NCI-H1436 (cell line): ENCODE measurements at regions not wholly inside any gene's neighbourhood (a gene's known extent, or its start where the extent isn't known, plus 50 kb on each side); places are given as distances from the start of the nearest gene placed in this dataset.
A peak's percentile ranks its signal among the peaks of the same experiment; 100 is the strongest.

ENCODE experiments used
- DNase-seq: peaks from one replicate; lab custom pipeline; 2025; lab: John Stamatoyannopoulos, UW

- DNase-seq: no peak
Observed at GRCh38 chr15:47949815-47950214, 171.0 kb upstream of the SLC24A5 start.

DNA sequence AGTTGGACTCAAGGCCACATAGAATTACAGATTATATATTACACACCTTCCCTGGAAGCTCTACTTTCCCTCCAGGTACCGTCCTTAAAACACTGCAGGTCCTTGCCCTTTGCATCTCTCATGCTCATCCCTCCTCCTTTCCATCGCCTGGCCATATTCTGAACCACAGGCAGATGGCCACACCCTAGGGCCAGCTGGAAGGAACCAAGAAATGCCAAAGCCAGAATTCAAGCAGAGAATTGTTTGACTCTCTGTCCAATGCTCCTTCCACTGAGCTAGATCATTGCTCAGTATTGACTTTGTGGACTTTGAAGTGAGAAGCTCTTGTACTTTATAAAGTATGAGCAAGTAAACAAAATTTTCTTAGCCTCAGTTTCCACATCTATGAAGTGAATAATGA is 170.3 kb upstream of the SLC24A5 start:
- DNase-seq: no peak

GRCh38 chr15:47951781-47952180 is 169.0 kb upstream of the SLC24A5 start:
- DNase-seq: no peak

- DNase-seq: no peak
Observed at GRCh38 chr15:47954196-47954595, 166.6 kb upstream of the SLC24A5 start.

DNA sequence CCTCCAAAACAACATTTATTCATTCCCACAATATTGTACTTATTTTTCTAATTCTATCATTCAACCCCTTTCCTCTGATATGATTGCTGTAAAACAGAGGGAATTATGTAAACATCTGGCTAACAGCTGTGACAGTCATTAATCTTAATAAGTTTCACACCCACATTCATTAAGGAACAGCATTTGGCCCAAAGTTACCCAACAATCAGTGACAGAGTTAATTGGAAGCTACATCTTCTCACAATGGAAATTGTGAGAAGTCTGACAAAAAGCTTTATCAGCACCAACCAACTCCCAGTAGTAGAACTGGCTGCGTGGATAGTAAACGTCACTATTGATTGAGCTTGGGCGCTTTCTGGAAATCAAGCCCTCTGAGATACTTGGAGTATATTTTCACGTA is 165.8 kb upstream of the SLC24A5 start:
- DNase-seq: no peak

DNA sequence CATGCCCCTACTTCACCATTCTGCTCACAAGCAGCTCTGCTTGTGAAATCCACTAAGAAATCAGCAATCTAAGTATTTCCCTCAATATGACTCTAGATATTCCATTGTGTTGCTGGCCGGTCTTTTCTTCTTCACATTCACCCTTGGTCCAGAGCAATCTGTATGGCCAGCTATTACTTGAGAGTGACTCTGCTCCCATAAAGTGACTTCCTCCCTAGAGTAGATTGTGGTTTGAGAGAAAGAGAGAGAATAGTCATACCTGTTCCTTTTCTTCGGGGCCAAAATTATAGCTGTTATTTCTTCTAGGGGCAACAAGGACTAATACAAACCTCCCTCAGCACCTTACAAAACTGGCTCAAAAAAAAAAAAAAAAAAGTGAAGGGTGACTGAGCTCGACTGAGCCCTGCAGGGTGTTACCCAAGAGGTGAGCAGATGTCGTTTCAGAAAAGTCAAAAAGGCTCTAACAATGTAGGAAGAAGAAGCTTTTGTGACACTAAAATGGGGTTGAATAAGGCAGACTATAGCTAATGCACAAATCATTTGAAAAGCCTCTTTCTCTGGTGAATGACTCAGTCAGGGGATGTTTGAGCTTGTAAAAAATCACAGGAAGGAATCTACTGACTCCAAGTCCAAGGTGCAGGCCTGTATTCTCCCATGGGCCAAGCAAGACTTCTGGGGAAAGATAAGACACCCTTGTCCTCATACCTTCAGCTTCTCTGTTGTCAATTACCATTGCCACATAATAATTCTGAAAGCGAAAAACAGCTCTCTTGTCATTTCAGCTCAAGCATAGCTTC is 161.0 kb upstream of the SLC24A5 start:
- no peak for DNase-seq

DNA sequence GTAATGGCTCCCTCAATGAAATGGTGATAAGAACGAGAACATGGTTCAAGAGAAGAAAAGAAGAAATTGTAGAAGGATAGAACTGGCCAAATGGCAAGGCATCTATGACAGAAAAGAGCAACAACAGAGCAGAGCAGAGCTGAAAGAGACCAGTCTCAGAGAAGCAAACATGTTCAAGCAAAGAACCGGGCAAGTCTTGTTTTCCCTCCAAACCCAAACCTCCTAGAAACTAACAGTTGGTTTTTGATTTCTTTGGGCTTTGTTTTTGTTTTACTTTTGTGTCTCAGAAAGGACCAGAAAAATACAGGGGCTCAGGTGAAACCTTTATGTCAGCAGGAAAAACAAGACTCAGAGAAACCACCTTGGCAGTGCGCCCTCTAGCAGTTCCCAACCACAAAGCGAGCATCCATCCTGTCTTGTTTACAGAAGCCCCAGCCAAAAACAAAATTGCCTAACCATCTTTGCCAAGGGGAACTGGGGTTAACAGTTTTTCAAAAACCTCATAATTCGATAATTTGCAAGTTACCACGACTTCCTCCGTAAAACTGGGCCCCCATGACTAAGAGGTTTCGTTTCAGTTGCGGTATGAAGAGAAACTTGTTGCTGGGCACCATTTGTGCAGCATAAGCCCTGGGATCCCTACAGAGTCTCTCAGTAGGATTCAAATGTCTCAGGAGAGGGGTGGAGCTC is 159.2 kb upstream of the SLC24A5 start:
- DNase-seq: no peak

DNA sequence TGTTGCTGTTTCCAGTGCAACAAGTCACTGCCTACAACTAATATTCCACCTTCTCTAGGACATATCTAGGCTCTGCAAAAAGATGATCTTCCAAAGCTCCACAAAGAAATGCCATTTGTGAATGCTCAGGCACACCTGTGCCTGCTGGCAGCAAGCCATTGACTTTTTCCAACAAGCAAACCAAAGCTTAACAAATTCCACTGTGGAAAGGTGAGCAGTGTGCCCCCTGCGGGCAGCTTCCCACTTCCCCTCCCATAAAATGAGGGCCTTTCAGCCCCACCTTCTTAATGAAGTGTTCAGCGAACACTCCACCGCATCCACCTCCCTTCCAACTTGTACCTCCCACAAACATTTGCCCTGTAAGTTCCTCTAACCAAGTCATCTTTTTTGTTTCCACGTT is 157.5 kb upstream of the SLC24A5 start:
- DNase-seq: no peak

DNA sequence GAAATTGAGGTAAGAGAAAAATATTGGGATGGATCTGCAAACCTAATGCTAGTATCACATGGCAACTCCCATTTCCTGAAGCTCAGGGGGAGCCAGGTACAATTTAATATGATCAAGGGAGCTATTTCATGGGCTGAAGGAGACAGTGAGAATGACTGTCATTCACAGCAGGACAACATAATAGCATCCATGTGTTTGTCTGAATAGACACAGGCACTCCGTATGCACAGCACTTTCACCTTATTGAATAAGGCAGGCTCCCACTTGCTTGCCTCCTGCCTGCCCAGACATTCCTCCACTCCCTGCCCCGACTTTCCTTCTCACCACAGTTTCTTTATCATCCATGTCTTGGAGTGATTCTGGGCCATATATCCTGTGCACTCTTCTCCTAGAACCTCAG is 156.6 kb upstream of the SLC24A5 start:
- DNase-seq: no peak

DNA sequence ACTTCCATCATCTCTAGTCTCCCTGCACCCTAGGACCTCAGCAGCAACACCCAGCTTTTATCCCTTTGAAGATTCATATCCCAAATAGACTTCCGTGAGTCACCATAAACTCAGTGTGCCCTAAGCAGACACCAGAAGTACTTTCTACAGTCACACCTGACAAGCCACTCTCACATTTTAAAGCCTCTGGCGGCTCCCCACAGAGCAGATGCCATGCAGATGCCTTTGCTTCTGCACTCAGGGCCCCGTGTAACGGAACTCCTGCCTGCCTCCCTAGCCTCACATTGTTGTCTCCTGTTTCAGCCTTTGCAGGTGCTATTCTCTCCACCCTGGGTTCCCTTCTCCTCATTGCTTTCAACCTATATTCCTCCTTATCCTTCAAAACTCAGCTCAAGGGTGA is 155.5 kb upstream of the SLC24A5 start:
- no peak for DNase-seq

- no peak for DNase-seq
Observed at GRCh38 chr15:47968593-47968992, 152.2 kb upstream of the SLC24A5 start.

DNA sequence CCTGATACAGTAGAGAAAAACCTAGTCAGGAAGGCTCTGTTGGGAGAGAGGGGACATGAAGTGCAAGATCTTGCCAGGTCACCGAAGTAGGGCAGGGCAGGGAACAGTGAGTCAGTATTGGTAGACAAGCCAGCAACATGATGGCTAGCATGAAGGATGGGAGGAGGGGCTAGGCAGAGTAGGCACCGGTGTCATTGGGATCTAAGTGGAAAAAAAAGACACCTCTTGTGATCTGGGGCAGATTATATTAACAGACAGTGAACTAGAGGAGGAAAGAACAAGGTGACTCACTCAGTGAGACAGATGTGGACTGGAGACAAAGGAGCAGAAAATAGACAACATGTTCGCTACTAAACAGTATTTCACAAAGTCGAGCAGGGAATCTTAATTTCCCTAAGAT is 149.2 kb upstream of the SLC24A5 start:
- no peak for DNase-seq

DNA sequence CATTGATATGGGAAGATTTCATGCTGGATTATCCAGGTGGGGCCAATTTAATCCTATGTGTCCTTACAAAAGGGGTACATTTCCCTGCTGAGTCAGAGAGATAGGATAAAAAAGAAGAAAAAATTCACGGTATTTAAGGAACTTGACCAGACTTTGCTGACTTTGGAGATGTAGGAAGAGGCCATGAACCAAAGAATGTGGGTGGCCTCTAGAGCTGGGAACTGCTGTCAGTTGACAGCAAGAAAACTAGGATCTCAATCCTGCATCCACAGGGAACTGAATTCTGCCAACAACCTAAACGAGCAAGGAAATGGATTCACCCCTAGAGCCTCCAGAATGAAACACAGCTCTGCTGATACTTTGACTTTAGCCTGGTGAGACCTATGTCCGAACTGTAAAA is 148.1 kb upstream of the SLC24A5 start:
- no peak for DNase-seq

- DNase-seq: no peak
Observed at GRCh38 chr15:47974724-47975123, 146.1 kb upstream of the SLC24A5 start.

DNA sequence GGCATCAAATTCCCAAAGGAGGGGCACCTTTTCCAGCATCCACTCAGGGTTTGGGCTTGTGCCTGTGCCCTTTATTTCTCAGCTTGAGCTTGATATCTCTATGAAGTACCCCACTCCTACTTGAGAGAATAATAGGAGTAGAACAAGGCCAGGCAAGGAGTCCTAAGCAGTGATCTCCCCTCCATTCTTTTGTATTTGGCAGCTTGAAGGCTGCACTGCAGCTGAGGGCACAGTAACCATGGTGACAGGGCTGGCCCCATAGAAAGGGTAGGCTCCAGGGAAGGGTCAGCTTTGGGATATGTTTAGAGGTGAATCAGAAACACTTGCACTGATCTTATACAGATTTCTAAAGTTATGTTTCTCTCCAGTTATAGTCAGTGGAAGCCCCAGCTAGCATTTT is 145.4 kb upstream of the SLC24A5 start:
- peak; percentile 4 for DNase-seq

DNA sequence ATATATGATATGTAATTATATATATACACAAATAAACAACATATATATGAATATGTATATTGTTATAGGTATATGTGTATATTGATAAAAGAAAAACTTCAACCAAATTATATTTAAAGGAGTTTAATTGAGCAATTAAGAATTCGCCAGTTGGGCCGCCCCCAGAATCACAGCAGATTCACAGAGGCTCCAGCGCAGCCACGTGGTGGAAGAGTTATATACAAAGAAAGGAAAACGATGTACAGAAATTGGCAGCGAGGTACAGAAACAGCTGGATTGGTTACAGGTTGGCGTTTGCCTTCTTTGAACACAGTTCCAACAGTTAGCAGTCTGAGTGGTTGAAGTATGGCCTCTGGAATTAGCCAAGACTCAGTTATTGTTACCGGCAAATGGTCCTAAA is 137.3 kb upstream of the SLC24A5 start:
- no peak for DNase-seq

GRCh38 chr15:47985568-47985967 is 135.2 kb upstream of the SLC24A5 start:
- DNase-seq: no peak

DNA sequence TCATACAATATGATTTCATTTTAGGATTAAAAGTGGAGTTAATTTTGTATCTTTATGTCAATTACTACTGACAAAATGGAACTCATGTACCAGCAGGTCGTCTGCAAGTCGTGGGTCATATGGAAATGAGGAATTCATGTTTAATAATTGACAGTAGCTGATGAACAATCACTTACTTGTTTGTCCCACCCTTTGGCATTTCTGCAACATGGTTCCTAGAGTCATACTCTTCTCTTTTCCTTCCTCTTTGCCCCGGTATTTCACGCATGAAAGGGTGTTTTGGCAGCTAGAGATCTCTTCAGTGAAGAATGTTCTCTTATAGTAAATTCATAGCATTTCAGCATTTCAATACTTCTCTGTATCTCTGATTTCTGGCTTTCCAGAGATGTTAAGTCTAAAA is 133.3 kb upstream of the SLC24A5 start:
- DNase-seq: no peak

- DNase-seq: peak; percentile 75
Observed at GRCh38 chr15:47987908-47988532, 132.8 kb upstream of the SLC24A5 start.

- no peak for DNase-seq
Observed at GRCh38 chr15:47988564-47988963, 132.2 kb upstream of the SLC24A5 start.

GRCh38 chr15:47990821-47991220 is 130.0 kb upstream of the SLC24A5 start:
- no peak for DNase-seq

- DNase-seq: no peak
Observed at GRCh38 chr15:47991357-47991756, 129.4 kb upstream of the SLC24A5 start.

GRCh38 chr15:47993051-47993450 is 127.7 kb upstream of the SLC24A5 start:
- DNase-seq: no peak
